ENCODE measurements at regions not wholly inside any gene's neighbourhood (a gene's known extent, or its start where the extent isn't known, plus 50 kb on each side); places are given as distances from the start of the nearest gene placed in this dataset.

DNA sequence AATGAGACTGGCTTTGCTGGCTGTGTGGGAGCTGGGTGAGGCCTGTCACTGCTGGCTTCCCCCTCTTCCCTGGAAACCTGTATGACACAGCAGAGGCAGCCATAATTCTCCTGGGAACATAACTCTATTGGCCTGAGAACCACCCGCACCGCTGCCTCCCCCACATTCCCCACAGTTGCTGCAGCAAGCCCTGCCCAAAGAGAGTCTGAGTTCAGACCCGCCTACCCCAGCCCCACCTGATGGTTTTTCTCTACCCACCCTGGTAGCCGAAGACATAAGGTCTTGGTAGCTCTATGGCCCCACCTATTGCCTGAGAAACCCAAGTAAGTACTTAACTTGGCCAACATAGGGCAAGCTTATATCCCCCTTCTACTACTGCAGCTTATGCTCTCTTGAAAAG is 174.8 kb downstream of the C11orf91 start:
- TF ChIP-seq, protein P1, sequence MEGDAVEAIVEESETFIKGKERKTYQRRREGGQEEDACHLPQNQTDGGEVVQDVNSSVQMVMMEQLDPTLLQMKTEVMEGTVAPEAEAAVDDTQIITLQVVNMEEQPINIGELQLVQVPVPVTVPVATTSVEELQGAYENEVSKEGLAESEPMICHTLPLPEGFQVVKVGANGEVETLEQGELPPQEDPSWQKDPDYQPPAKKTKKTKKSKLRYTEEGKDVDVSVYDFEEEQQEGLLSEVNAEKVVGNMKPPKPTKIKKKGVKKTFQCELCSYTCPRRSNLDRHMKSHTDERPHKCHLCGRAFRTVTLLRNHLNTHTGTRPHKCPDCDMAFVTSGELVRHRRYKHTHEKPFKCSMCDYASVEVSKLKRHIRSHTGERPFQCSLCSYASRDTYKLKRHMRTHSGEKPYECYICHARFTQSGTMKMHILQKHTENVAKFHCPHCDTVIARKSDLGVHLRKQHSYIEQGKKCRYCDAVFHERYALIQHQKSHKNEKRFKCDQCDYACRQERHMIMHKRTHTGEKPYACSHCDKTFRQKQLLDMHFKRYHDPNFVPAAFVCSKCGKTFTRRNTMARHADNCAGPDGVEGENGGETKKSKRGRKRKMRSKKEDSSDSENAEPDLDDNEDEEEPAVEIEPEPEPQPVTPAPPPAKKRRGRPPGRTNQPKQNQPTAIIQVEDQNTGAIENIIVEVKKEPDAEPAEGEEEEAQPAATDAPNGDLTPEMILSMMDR (IDR thresholded peaks at IDR 0.05): no peak
- TF ChIP-seq POLR2A (IDR thresholded peaks at IDR 0.05): no peak
